Neural progenitor cell (in vitro differentiated cells): ENCODE measurements at regions not wholly inside any gene's neighbourhood (a gene's known extent, or its start where the extent isn't known, plus 50 kb on each side); places are given as distances from the start of the nearest gene placed in this dataset.

Source experiments
- DNase-seq: peaks from one replicate; pipeline ENCODE4 v3.0.0-alpha.2; 2016; ENCODE audit warnings: low spot score
- H2AFZ ChIP-seq: fragments of 200-600 bp; sonication (generic); replicated peaks from 2 replicates; pipeline ENCODE4 v1.6.1; 2016; ENCODE audit warnings: antibody characterized with exemption
- H3F3A ChIP-seq: fragments of 200-600 bp; sonication (generic); 2 replicates; pipeline ENCODE4 v1.6.1; 2016; ENCODE audit warnings: antibody characterized with exemption, low read depth
- H3K27ac ChIP-seq: fragments of 200-600 bp; sonication (generic); 2 replicates; pipeline ENCODE4 v1.5.1; 2016; ENCODE audit warnings: mild to moderate bottlenecking
- H3K27me3 ChIP-seq: fragments of 200-600 bp; sonication (generic); 2 replicates; pipeline ENCODE4 v1.6.1; 2016; ENCODE audit warnings: mild to moderate bottlenecking, moderate library complexity
- H3K36me3 ChIP-seq: fragments of 200-600 bp; sonication (generic); 2 replicates; pipeline ENCODE4 v1.5.1; 2016
- H3K4me1 ChIP-seq: fragments of 200-600 bp; sonication (generic); 2 replicates; pipeline ENCODE4 v1.6.1; 2016; ENCODE audit warnings: mixed run types
- H3K4me2 ChIP-seq: fragments of 200-600 bp; sonication (generic); 2 replicates; pipeline ENCODE4 v1.6.1; 2016
- H3K4me3 ChIP-seq: fragments of 200-600 bp; sonication (generic); 2 replicates; pipeline ENCODE4 v1.5.1; 2016
- H3K79me2 ChIP-seq: fragments of 200-600 bp; sonication (generic); 2 replicates; pipeline ENCODE4 v1.6.1; 2016; ENCODE audit warnings: low read depth
- H3K9ac ChIP-seq: fragments of 200-600 bp; sonication (generic); 2 replicates; pipeline ENCODE4 v1.6.1; 2016
- H3K9me3 ChIP-seq: fragments of 200-600 bp; sonication (generic); 2 replicates; pipeline ENCODE4 v1.5.1; 2016; ENCODE audit warnings: low read depth
- H4K20me1 ChIP-seq: fragments of 200-600 bp; sonication (generic); 2 replicates; pipeline ENCODE4 v1.6.1; 2016; ENCODE audit warnings: low read depth
- H3K27ac Mint-ChIP-seq: 3 replicates; pipeline ENCODE4 v1.8.0; 2021; ENCODE audit warnings: mixed read lengths
- H3K27me3 Mint-ChIP-seq: 2 replicates; pipeline ENCODE4 v1.8.0; 2022; ENCODE audit warnings: low read depth, mild to moderate bottlenecking, inconsistent platforms, moderate library complexity, mixed read lengths; ENCODE audit not compliant: insufficient read depth
- H3K36me3 Mint-ChIP-seq: 3 replicates; pipeline ENCODE4 v1.8.0; 2021; ENCODE audit warnings: mixed read lengths
- H3K4me1 Mint-ChIP-seq: 3 replicates; pipeline ENCODE4 v1.8.0; 2021; ENCODE audit warnings: mixed read lengths
- H3K4me3 Mint-ChIP-seq: 3 replicates; pipeline ENCODE4 v1.8.0; 2021; ENCODE audit warnings: mild to moderate bottlenecking, moderate library complexity, mixed read lengths
- H3K9me3 Mint-ChIP-seq: 3 replicates; pipeline ENCODE4 v1.8.0; 2020; ENCODE audit warnings: mixed read lengths
- EZH2 ChIP-seq: fragments of 200-600 bp; sonication (generic); IDR thresholded peaks from 2 replicates; pipeline ENCODE4 v1.6.1; 2017; ENCODE audit warnings: antibody characterized with exemption, mild to moderate bottlenecking, moderate library complexity
- EZH2phosphoT487 ChIP-seq: fragments of 200-600 bp; sonication (generic); IDR thresholded peaks from 2 replicates; pipeline ENCODE4 v1.6.1; 2017; ENCODE audit warnings: antibody characterized with exemption
- TF ChIP-seq, protein P1 (sequence below): fragments of 200-600 bp; sonication (generic); IDR thresholded peaks from 2 replicates; pipeline ENCODE4 v1.5.1; 2017; ENCODE audit warnings: antibody characterized with exemption, mild to moderate bottlenecking

DNA sequence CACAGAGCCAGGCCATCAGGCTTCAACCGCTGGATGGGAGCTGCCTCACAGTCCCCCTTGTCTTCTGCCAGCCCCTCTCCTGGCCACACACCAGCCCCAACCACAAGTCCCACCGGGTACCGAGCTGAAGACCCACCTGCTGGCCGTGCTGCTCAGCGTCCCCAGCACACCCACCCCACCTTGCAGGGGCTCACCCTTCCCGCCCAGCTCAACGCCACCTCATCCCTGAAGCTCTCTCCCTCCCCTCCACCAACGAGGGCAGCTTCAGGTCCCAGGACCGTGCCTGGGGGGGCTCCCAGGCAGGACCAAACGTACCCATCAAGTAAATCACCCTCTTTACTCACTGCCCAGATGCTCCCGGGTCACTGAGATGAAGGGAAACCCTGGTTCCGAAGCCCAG, 141.0 kb downstream of the CRYBB2 start:
- Histone ChIP-seq H3K4me2 (no peak overlapping the region), H3K27ac (no peak overlapping the region), H3F3A (no peaks in the 10 kb centered on the region), H3K4me1 (no peaks in the 10 kb centered on the region), H3K9me3 (no peaks in the 10 kb centered on the region), H4K20me1 (peaks cover 6% of the 10 kb centered on the region), H2AFZ (no peak overlapping the region), H3K4me3 (no peak overlapping the region), H3K36me3 (no peaks in the 10 kb centered on the region), H3K9ac (no peak overlapping the region), H3K27me3 (no peaks in the 10 kb centered on the region), H3K79me2 (no peaks in the 10 kb centered on the region)
- H3K27ac Mint-ChIP-seq = no peak overlapping the region
- TF ChIP-seq, protein P1, sequence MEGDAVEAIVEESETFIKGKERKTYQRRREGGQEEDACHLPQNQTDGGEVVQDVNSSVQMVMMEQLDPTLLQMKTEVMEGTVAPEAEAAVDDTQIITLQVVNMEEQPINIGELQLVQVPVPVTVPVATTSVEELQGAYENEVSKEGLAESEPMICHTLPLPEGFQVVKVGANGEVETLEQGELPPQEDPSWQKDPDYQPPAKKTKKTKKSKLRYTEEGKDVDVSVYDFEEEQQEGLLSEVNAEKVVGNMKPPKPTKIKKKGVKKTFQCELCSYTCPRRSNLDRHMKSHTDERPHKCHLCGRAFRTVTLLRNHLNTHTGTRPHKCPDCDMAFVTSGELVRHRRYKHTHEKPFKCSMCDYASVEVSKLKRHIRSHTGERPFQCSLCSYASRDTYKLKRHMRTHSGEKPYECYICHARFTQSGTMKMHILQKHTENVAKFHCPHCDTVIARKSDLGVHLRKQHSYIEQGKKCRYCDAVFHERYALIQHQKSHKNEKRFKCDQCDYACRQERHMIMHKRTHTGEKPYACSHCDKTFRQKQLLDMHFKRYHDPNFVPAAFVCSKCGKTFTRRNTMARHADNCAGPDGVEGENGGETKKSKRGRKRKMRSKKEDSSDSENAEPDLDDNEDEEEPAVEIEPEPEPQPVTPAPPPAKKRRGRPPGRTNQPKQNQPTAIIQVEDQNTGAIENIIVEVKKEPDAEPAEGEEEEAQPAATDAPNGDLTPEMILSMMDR = no peak
- TF ChIP-seq EZH2 = no peak
- no peak for TF ChIP-seq EZH2phosphoT487
- no peaks in the 10 kb centered on the region for H3K36me3 Mint-ChIP-seq
- H3K9me3 Mint-ChIP-seq = no peaks in the 10 kb centered on the region
- no peak for DNase-seq
- H3K4me3 Mint-ChIP-seq = no peak overlapping the region
- H3K4me1 Mint-ChIP-seq = no peaks in the 10 kb centered on the region
- peaks cover 7% of the 10 kb centered on the region for H3K27me3 Mint-ChIP-seq

- Histone ChIP-seq H4K20me1 (peaks cover 6% of the 10 kb centered on the region), H3F3A (no peaks in the 10 kb centered on the region), H3K27ac (no peak overlapping the region), H3K79me2 (no peaks in the 10 kb centered on the region), H3K4me2 (no peak overlapping the region), H3K4me3 (no peak overlapping the region), H3K9me3 (no peaks in the 10 kb centered on the region), H3K9ac (no peak overlapping the region), H3K27me3 (no peaks in the 10 kb centered on the region), H2AFZ (no peak overlapping the region), H3K4me1 (no peaks in the 10 kb centered on the region), H3K36me3 (no peaks in the 10 kb centered on the region)
- Mint-ChIP-seq H3K4me1 (no peaks in the 10 kb centered on the region), H3K27ac (no peak overlapping the region), H3K4me3 (no peak overlapping the region), H3K27me3 (peaks cover 7% of the 10 kb centered on the region), H3K9me3 (no peaks in the 10 kb centered on the region), H3K36me3 (no peaks in the 10 kb centered on the region)
- no peak for TF ChIP-seq EZH2
- TF ChIP-seq, protein P1 = no peak
- TF ChIP-seq EZH2phosphoT487 = no peak
- DNase-seq = no peak
These were observed 141.6 kb downstream of the CRYBB2 start for GRCh38 chr22:25360891-25361645.

DNA sequence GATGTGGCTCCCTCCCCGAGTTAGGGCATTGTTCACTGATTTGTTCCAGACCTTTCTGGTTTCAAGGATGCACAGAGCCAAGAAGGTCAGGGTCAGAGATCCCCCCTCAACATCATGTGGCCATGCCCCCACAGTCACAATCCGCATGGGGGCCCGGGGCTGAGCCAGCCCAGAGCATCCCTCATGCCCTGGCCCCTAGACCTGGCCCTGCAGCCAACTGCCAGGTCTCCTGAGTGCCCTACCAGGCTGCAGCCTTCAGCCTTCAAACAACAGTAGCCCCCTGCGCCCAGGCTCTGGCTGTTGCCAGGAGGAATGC, 142.4 kb downstream of the CRYBB2 start:
- DNase-seq = no peak
- no peaks in the 10 kb centered on the region for H3K27me3 ChIP-seq

More for the DNA sequence above, 142.4 kb downstream of the CRYBB2 start:
- Mint-ChIP-seq H3K4me3 (no peak overlapping the region), H3K27me3 (peaks cover 6% of the 10 kb centered on the region), H3K27ac (no peak overlapping the region), H3K4me1 (no peaks in the 10 kb centered on the region), H3K36me3 (no peaks in the 10 kb centered on the region), H3K9me3 (no peaks in the 10 kb centered on the region)
- Histone ChIP-seq H2AFZ (no peak overlapping the region), H3K27ac (no peak overlapping the region), H3K4me2 (no peak overlapping the region), H3K36me3 (no peaks in the 10 kb centered on the region), H3K9me3 (no peaks in the 10 kb centered on the region), H3K4me3 (no peak overlapping the region), H3F3A (no peaks in the 10 kb centered on the region), H3K9ac (no peak overlapping the region), H3K79me2 (no peaks in the 10 kb centered on the region), H4K20me1 (peaks cover 6% of the 10 kb centered on the region), H3K4me1 (no peaks in the 10 kb centered on the region)
- no peak for TF ChIP-seq EZH2
- TF ChIP-seq, protein P1 = no peak
- no peak for TF ChIP-seq EZH2phosphoT487
